Vagina (tissue), 2 donors: ENCODE measurements at regions not wholly inside any gene's neighbourhood (a gene's known extent, or its start where the extent isn't known, plus 50 kb on each side); places are given as distances from the start of the nearest gene placed in this dataset.
"Not testable (repeated sequence)": the region's sequence is repeated elsewhere in the genome, so short reads cannot be mapped to it uniquely, and the experiment has no call there.

Source experiments
- CTCF ChIP-seq, 3 experiments: fragments of 450-650 bp in 2 of 3; fragments of 200-600 bp in 1 of 3; sonication (generic) in 1 of 3; IDR thresholded peaks; one replicate each; pipeline ENCODE4 v1.5.1; 2017 to 2019; ENCODE audit warnings: antibody characterized with exemption in 3 of 3, mild to moderate bottlenecking in 2 of 3, moderate library complexity in 2 of 3
- POLR2A ChIP-seq, 2 donors: fragments of 450-650 bp; IDR thresholded peaks; one replicate each; pipeline ENCODE4 v1.6.1; 2017; ENCODE audit warnings: antibody characterized with exemption in 2 of 2, mild to moderate bottlenecking in 2 of 2, moderate library complexity in 2 of 2

GRCh38 chr2:54031288-54031687, 60.5 kb upstream of the PSME4 start:
- TF ChIP-seq CTCF, POLR2A (IDR thresholded peaks at IDR 0.05): not testable (repeated sequence)
